ENCODE measurements at regions not wholly inside any gene's neighbourhood (a gene's known extent, or its start where the extent isn't known, plus 50 kb on each side); places are given as distances from the start of the nearest gene placed in this dataset.

DNA sequence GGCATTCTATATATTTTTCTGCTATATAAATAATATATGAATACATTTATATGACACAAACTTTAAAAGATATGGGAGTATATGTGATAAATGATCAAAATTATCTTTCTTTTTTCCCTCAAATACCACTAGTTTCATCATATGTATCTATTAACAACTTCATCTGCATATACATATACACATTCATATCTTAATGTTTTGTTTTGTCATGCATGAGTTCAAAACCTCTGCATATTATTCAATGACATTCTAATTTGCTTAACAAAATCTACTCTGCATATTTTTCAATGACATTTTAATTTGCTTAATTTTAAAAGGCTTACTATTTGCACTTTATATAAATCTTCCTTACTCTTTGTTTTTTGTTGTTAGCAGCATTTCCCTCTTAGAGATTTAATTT is 276.2 kb downstream of the PIK3C3 start:
- Histone ChIP-seq H3K4me1 (ENCODE audit: insufficient read depth, low read length) (peaks cover 7% of the 10 kb centered on the region; the same call in 1 of the 2 replicates), H3K36me3 (ENCODE audit: insufficient read depth, low read length) (no peaks in the 10 kb centered on the region), H3K27ac (ENCODE audit: low read depth, low read length) (no peak overlapping the region)

DNA sequence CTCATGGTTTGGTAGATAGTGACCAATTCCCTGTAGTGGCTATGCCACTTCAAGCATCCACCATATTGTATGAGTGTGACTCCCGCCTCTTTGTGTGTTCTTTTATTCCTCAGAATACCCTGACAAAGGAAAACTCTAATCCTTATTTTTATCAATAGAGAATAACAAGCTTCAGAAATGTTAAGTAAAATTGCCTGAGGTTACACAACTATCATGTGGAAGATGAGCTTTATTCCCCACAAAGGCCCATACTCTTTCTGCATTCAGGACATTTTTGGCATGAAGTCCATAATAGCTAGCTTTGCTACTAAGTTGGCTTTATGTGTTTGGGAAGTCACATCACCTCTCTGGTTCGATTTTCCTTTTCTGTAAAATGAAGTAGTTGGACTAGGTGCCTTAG is 276.8 kb downstream of the PIK3C3 start:
- H3K36me3 ChIP-seq (ENCODE audit: insufficient read depth, low read length): no peaks in the 10 kb centered on the region
- peaks cover 7% of the 10 kb centered on the region; the same call in 1 of the 2 replicates for H3K4me1 ChIP-seq (ENCODE audit: insufficient read depth, low read length)
- no peak overlapping the region for H3K27ac ChIP-seq (ENCODE audit: low read depth, low read length)
- H3K9ac ChIP-seq (ENCODE audit: low read depth, low read length): no peak overlapping the region
- no peak overlapping the region for H3K4me3 ChIP-seq (ENCODE audit: low read length)
- no peaks in the 10 kb centered on the region for H3K9me3 ChIP-seq (ENCODE audit: insufficient read depth, low read depth, low read length)
- H3K27me3 ChIP-seq (ENCODE audit: insufficient read depth, low read length): no peaks in the 10 kb centered on the region
- WGBS: 94% methylated on average over 2 of the region's 2 CpGs

More for the DNA sequence above, 276.2 kb downstream of the PIK3C3 start:
- Histone ChIP-seq H3K4me3 (ENCODE audit: low read length) (no peak overlapping the region), H3K9me3 (ENCODE audit: insufficient read depth, low read depth, low read length) (no peaks in the 10 kb centered on the region), H3K27me3 (ENCODE audit: insufficient read depth, low read length) (no peaks in the 10 kb centered on the region), H3K9ac (ENCODE audit: low read depth, low read length) (no peak overlapping the region)

DNA sequence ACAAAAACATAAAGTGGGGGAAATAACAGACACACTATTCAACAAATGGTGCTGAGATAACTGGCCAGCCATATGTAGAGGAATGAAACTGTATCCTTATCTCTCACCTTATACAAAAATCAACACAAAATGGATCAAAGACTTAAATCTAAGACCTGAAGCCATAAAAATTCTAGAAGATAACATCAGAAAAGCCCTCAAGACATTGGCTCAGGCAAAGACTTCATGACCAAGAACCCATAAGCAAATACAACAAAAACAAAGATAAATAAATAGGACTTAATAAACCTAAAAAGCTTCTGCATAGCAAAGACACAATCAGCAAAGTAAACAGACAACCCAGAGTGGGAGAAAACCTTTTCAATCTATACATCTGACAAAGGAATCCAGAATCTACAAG is 278.9 kb downstream of the PIK3C3 start:
- no peak overlapping the region for H3K27ac ChIP-seq (ENCODE audit: low read depth, low read length)
- no peaks in the 10 kb centered on the region for H3K9me3 ChIP-seq (ENCODE audit: insufficient read depth, low read depth, low read length)
- no peak overlapping the region for H3K4me3 ChIP-seq (ENCODE audit: low read length)
- no peak overlapping the region for H3K9ac ChIP-seq (ENCODE audit: low read depth, low read length)
- H3K4me1 ChIP-seq (ENCODE audit: insufficient read depth, low read length): peaks cover 7% of the 10 kb centered on the region; the same call in 1 of the 2 replicates
- no peaks in the 10 kb centered on the region for H3K27me3 ChIP-seq (ENCODE audit: insufficient read depth, low read length)
- H3K36me3 ChIP-seq (ENCODE audit: insufficient read depth, low read length): no peaks in the 10 kb centered on the region

DNA sequence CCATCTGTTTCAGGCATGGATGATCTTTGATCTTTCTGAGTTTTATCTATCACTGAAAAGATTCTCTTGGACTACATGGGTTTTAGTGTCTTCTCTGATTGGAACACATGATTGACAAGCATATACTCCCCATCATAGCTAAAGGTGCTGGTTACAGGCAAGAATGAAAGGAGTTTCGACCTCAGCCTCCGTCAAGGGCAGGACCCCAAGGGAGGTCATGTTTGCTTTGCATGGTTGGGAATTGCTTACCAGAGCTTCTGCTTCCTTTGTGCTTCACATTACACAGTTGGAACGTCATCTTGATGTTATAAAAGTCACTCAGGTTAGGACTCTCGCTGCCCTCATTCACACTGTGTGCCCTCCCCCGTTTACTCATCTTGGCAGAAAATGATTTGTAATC is 287.7 kb downstream of the PIK3C3 start:
- H3K4me3 ChIP-seq (ENCODE audit: low read length): no peak overlapping the region
- no peak overlapping the region for H3K27ac ChIP-seq (ENCODE audit: low read depth, low read length)
- H3K9ac ChIP-seq (ENCODE audit: low read depth, low read length): no peak overlapping the region
- WGBS: 93% methylated on average over 5 of the region's 5 CpGs
- H3K4me1 ChIP-seq (ENCODE audit: insufficient read depth, low read length): no peaks in the 10 kb centered on the region
- peaks cover 5% of the 10 kb centered on the region; the same call in 1 of the 2 replicates for H3K9me3 ChIP-seq (ENCODE audit: insufficient read depth, low read depth, low read length)
- no peaks in the 10 kb centered on the region for H3K36me3 ChIP-seq (ENCODE audit: insufficient read depth, low read length)
- no peaks in the 10 kb centered on the region for H3K27me3 ChIP-seq (ENCODE audit: insufficient read depth, low read length)

DNA sequence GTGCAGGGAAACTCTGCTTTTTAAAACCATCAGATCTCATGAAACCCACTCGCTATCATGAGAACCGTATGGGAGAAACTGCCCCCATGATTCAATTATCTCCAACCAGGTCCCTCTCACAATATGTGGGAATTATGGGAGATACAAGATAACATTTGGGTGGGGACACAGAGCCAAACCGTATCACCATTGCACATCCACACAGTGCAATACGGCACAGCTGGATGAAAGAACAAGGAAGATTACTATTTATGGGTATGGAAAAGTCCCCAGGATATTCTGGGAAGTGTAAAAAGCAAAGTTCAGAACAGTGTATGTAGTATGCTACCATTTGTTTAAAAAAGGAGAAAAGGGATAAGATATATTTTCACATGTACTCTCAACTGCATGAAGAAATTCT is 290.1 kb downstream of the PIK3C3 start:
- H3K4me1 ChIP-seq (ENCODE audit: insufficient read depth, low read length): no peaks in the 10 kb centered on the region
- H3K9me3 ChIP-seq (ENCODE audit: insufficient read depth, low read depth, low read length): peaks cover 5% of the 10 kb centered on the region; the same call in 1 of the 2 replicates
- no peaks in the 10 kb centered on the region for H3K36me3 ChIP-seq (ENCODE audit: insufficient read depth, low read length)
- H3K4me3 ChIP-seq (ENCODE audit: low read length): no peak overlapping the region
- H3K9ac ChIP-seq (ENCODE audit: low read depth, low read length): no peak overlapping the region
- WGBS: 97% methylated on average over 2 of the region's 4 CpGs
- no peaks in the 10 kb centered on the region for H3K27me3 ChIP-seq (ENCODE audit: insufficient read depth, low read length)
- no peak overlapping the region for H3K27ac ChIP-seq (ENCODE audit: low read depth, low read length)

DNA sequence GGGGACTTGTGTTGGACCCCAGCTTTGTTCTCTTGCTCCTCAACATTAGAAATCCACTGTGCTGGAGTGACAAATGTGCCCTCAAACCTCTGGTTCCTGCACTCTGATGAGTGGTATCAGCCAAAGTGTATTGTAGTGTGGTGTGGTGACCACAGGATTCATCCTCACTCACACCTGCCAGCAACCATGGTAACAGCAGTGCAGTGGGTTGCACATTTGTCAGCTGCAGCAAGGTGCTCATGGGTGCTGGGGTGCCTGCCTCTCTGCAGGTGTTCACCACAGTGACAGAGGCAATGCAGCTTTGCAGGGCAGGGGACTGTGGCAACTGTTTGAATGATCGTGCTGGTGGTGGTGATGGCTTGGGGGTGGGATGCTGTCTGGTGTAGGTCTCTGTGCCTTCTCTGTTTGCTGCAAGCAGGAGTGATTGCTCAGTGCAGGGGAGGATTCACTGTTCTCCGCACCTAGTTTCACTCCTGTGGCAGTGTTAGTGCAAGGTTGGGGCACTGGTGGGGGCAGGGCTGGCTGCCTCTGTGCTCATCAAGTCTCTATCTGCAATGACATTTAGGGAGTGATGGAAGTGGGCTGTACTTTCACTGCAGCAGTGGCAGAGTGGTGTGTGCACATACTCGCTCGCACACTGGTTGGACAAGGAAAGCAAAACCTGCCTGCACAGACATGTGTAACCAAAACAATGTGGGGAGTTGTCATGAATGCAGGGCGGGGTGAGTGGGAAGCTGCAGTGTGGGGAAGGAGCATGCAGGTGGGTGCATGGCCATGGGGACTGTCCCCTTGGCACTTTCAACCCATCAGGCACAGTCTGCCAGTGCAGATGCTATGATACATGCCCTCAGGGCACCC is 301.1 kb downstream of the PIK3C3 start:
- Histone ChIP-seq H3K9ac (ENCODE audit: low read depth, low read length) (no peak overlapping the region), H3K4me3 (ENCODE audit: low read length) (no peak overlapping the region), H3K27ac (ENCODE audit: low read depth, low read length) (no peak overlapping the region), H3K9me3 (ENCODE audit: insufficient read depth, low read depth, low read length) (no peaks in the 10 kb centered on the region), H3K36me3 (ENCODE audit: insufficient read depth, low read length) (no peaks in the 10 kb centered on the region), H3K27me3 (ENCODE audit: insufficient read depth, low read length) (no peaks in the 10 kb centered on the region), H3K4me1 (ENCODE audit: insufficient read depth, low read length) (no peaks in the 10 kb centered on the region)
- 92% methylated on average over 5 of the region's 5 CpGs for WGBS

DNA sequence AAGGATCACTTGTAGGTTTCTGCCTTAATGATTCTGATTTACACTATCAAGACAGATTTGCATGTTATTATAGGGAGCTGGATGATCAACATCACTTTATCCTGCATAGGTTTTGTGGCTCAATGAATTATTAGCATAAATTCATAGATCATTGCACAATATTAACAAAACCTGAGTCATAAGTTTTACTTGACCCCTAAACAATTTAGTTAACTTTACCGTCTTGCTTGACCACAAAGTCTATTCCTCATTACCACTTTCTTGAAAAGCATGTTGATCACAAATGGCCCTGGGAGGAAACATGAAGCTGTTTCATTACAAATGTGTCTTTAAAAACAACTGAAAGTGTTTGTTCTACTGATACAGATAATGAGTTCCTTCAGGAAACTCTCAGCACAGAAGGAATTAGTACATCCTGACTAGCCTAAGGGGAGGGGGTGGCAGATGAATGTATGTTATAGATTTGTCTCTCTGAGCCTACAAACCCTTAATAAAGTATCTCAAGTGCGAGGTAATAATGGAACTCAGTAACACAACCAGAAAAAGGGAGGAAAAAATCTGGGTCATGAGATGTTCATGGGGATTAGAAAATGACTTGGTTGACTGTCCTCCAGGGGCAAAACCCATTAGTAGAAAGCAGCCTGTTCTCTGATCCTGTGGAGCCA is 303.4 kb downstream of the PIK3C3 start:
- no peak overlapping the region for H3K4me3 ChIP-seq (ENCODE audit: low read length)
- no peak overlapping the region for H3K27ac ChIP-seq (ENCODE audit: low read depth, low read length)
- no peak overlapping the region for H3K9ac ChIP-seq (ENCODE audit: low read depth, low read length)
- H3K36me3 ChIP-seq (ENCODE audit: insufficient read depth, low read length): no peaks in the 10 kb centered on the region
- no peaks in the 10 kb centered on the region for H3K9me3 ChIP-seq (ENCODE audit: insufficient read depth, low read depth, low read length)
- 96% methylated on average over 2 of the region's 2 CpGs for WGBS
- H3K27me3 ChIP-seq (ENCODE audit: insufficient read depth, low read length): no peaks in the 10 kb centered on the region
- H3K4me1 ChIP-seq (ENCODE audit: insufficient read depth, low read length): no peaks in the 10 kb centered on the region; the same call in 1 of the 2 replicates

DNA sequence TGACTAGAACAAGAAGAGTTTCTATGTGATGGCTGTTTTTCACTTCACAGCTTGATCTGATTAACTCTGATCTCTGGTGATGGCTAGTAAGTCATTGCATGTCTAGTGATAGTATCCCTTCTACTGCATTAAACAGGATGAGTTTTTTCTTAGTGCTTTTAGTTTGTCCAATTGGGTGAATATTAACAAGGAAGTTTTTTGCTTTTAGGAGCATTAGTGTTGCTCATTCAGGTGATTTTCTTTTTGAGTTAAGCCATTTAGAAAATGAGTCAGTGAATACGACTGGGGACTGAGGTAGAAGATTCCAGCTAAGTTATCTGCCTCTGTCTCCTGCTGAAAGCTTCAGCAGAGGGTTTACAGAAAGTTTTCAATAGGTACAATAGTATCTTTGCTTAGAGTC is 306.7 kb downstream of the PIK3C3 start:
- H3K9ac ChIP-seq (ENCODE audit: low read depth, low read length): no peak overlapping the region
- WGBS: 92% methylated on average over 1 of the region's 1 CpG
- no peaks in the 10 kb centered on the region for H3K27me3 ChIP-seq (ENCODE audit: insufficient read depth, low read length)
- H3K4me3 ChIP-seq (ENCODE audit: low read length): no peak overlapping the region
- no peaks in the 10 kb centered on the region; the same call in 1 of the 2 replicates for H3K4me1 ChIP-seq (ENCODE audit: insufficient read depth, low read length)
- H3K27ac ChIP-seq (ENCODE audit: low read depth, low read length): no peak overlapping the region
- no peaks in the 10 kb centered on the region for H3K9me3 ChIP-seq (ENCODE audit: insufficient read depth, low read depth, low read length)
- no peaks in the 10 kb centered on the region for H3K36me3 ChIP-seq (ENCODE audit: insufficient read depth, low read length)

DNA sequence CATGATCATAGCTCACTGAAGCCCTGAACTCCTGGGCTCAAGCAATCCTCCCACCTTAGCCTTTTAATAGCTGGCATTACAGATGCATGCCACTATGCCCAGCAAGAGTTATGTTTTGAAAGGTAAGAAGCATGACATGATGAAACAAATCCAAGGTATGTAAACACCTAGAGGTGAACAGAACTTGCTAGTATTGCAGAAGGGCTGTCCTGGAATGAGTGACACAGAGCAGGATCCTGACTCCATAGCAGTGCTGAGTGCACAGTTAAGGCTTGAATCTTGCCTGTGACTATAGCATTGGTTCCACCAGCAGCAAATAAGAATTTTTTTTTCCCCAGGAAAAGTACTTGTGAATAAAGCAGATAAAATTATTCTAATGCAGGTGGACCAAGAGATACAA is 309.5 kb downstream of the PIK3C3 start:
- Histone ChIP-seq H3K9ac (ENCODE audit: low read depth, low read length) (no peak overlapping the region), H3K9me3 (ENCODE audit: insufficient read depth, low read depth, low read length) (no peaks in the 10 kb centered on the region), H3K36me3 (ENCODE audit: insufficient read depth, low read length) (no peaks in the 10 kb centered on the region), H3K4me3 (ENCODE audit: low read length) (no peak overlapping the region), H3K27ac (ENCODE audit: low read depth, low read length) (no peak overlapping the region), H3K27me3 (ENCODE audit: insufficient read depth, low read length) (no peaks in the 10 kb centered on the region), H3K4me1 (ENCODE audit: insufficient read depth, low read length) (no peaks in the 10 kb centered on the region; the same call in 1 of the 2 replicates)

DNA sequence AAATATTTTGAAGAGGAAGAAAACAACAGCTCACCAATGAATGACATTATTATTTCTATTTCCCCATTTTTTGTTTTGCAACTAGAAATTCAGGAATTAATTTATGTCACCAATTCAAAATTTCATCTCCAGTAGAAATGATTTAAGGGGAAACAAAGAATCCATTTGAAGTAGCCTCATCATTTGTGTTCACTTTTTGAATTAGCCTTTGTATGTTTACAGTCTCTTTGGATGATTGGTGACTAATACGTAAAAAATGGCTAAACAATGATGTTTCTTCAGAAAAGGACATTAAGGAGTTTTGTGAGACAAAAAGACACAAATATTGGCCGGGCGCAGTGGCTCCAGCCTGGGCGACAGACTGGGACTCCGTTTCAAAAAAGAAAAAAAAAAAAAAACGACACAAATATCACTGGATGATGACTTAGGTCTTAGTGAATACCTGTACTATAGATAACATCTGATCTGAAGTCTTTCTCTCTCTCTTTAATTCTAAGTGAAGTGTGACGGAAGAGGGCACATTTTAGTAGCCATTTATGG is 313.2 kb downstream of the PIK3C3 start:
- WGBS: 95% methylated on average over 6 of the region's 7 CpGs
- H3K4me1 ChIP-seq (ENCODE audit: insufficient read depth, low read length): no peaks in the 10 kb centered on the region
- H3K9me3 ChIP-seq (ENCODE audit: insufficient read depth, low read depth, low read length): no peaks in the 10 kb centered on the region
- H3K27ac ChIP-seq (ENCODE audit: low read depth, low read length): no peak overlapping the region
- no peak overlapping the region for H3K9ac ChIP-seq (ENCODE audit: low read depth, low read length)
- no peaks in the 10 kb centered on the region for H3K27me3 ChIP-seq (ENCODE audit: insufficient read depth, low read length)
- H3K36me3 ChIP-seq (ENCODE audit: insufficient read depth, low read length): no peaks in the 10 kb centered on the region
- H3K4me3 ChIP-seq (ENCODE audit: low read length): no peak overlapping the region

DNA sequence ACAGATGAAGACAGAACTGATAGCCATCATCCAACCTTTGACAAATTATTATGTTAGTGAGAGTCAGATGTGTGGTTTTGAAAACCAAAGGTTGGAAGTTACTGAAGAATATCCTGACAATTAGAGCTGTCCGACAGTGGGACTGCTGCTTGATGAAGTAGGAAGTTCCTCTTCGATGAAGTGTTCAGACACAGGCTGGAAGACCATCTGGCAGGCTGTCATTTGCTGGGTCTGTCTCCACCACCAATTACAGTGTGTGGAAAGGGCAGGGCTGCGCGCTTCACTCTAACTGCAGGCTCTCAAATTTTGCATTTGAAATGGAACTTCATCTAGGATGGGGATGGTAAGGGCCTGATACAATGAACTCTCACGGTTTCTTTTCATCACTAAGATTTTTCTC is 313.8 kb downstream of the PIK3C3 start:
- Histone ChIP-seq H3K4me3 (ENCODE audit: low read length) (no peak overlapping the region), H3K9ac (ENCODE audit: low read depth, low read length) (no peak overlapping the region), H3K9me3 (ENCODE audit: insufficient read depth, low read depth, low read length) (no peaks in the 10 kb centered on the region), H3K36me3 (ENCODE audit: insufficient read depth, low read length) (no peaks in the 10 kb centered on the region), H3K4me1 (ENCODE audit: insufficient read depth, low read length) (no peaks in the 10 kb centered on the region), H3K27ac (ENCODE audit: low read depth, low read length) (no peak overlapping the region), H3K27me3 (ENCODE audit: insufficient read depth, low read length) (no peaks in the 10 kb centered on the region)
- WGBS: 92% methylated on average over 4 of the region's 5 CpGs

All from HUES64 (cell line).